HEK293 (cell line): ENCODE measurements at regions not wholly inside any gene's neighbourhood (a gene's known extent, or its start where the extent isn't known, plus 50 kb on each side); places are given as distances from the start of the nearest gene placed in this dataset.
A peak's percentile ranks its signal among the peaks of the same experiment; 100 is the strongest.

ENCODE experiments used
- CTCF ChIA-PET: fragments of 350-600 bp; formaldehyde crosslinking; extraction: SDS; loops from one replicate; lab custom pipeline; 2021; ENCODE audit warnings: antibody characterized with exemption; lab: Yijun Ruan, JAX
- POLR2A ChIA-PET: fragments of 300-600 bp; formaldehyde crosslinking; extraction: SDS; loops from one replicate; lab custom pipeline; 2020; ENCODE audit warnings: antibody characterized with exemption, inconsistent platforms; lab: Yijun Ruan, JAX
- H3K27ac ChIP-seq: fragments of 200-500 bp; sonication (Bioruptor generic); 2 replicates; pipeline ENCODE4 v1.5.1; 2014; ENCODE audit warnings: low read depth, low read length, control low read depth, inconsistent platforms; ENCODE audit errors: extremely low read depth
- H3K36me3 ChIP-seq, 2 experiments: fragments of 200-500 bp in 1 of 2; sonication (Bioruptor generic) in 1 of 2; 1 replicate in 1 of 2; 2 replicates in 1 of 2; pipeline ENCODE4 v1.5.1; 2014 to 2017; ENCODE audit warnings: inconsistent platforms in 2 of 2, low read length in 2 of 2; ENCODE audit not compliant: control insufficient read depth in 2 of 2, insufficient read depth in 1 of 2
- H3K4me1 ChIP-seq: fragments of 200-500 bp; sonication (Bioruptor generic); 2 replicates; pipeline ENCODE4 v1.5.1; 2014; ENCODE audit warnings: mild to moderate bottlenecking, low read length, inconsistent platforms; ENCODE audit not compliant: control insufficient read depth, insufficient read depth
- H3K4me3 ChIP-seq: 2 replicates; pipeline ENCODE4 v1.5.1; 2011; ENCODE audit warnings: low read depth, mild to moderate bottlenecking, control low read depth, low read length, moderate library complexity
- H3K9me3 ChIP-seq: fragments of 200-500 bp; sonication (Bioruptor generic); 2 replicates; pipeline ENCODE4 v1.5.1; 2014; ENCODE audit warnings: low read depth, low read length, inconsistent platforms; ENCODE audit not compliant: control insufficient read depth, insufficient read depth
- GFI1B ChIP-seq: fragments of 450-650 bp; formaldehyde crosslinking; IDR thresholded peaks from 2 replicates; pipeline ENCODE4 v1.5.1; 2016; ENCODE audit warnings: missing biosample characterization, missing genetic modification characterization
- GLIS2 ChIP-seq: fragments of 450-650 bp; formaldehyde crosslinking; IDR thresholded peaks from 2 replicates; pipeline ENCODE4 v1.5.1; 2016; ENCODE audit warnings: missing biosample characterization, missing genetic modification characterization
- INSM2 ChIP-seq: fragments of 450-650 bp; formaldehyde crosslinking; IDR thresholded peaks from 2 replicates; pipeline ENCODE4 v1.5.1; 2016; ENCODE audit warnings: missing biosample characterization, missing genetic modification characterization
- KLF7 ChIP-seq: fragments of 450-650 bp; formaldehyde crosslinking; IDR thresholded peaks from 2 replicates; pipeline ENCODE4 v1.5.1; 2016; ENCODE audit warnings: missing biosample characterization, missing genetic modification characterization, borderline replicate concordance
- PRDM6 ChIP-seq: fragments of 450-650 bp; formaldehyde crosslinking; IDR thresholded peaks from 2 replicates; pipeline ENCODE4 v1.5.1; 2017; ENCODE audit warnings: missing biosample characterization, missing genetic modification characterization
- SCRT2 ChIP-seq: fragments of 450-650 bp; formaldehyde crosslinking; IDR thresholded peaks from 2 replicates; pipeline ENCODE4 v1.5.1; 2016; ENCODE audit warnings: missing biosample characterization, missing genetic modification characterization
- SP7 ChIP-seq: fragments of 450-650 bp; formaldehyde crosslinking; IDR thresholded peaks from 2 replicates; pipeline ENCODE4 v1.5.1; 2016; ENCODE audit warnings: missing biosample characterization, missing genetic modification characterization
- ZNF114 ChIP-seq: fragments of 450-650 bp; formaldehyde crosslinking; IDR thresholded peaks from 2 replicates; pipeline ENCODE4 v1.5.0; 2017; ENCODE audit warnings: missing biosample characterization, missing genetic modification characterization
- ZNF155 ChIP-seq: fragments of 450-650 bp; formaldehyde crosslinking; IDR thresholded peaks from 2 replicates; pipeline ENCODE4 v1.5.1; 2016; ENCODE audit warnings: missing biosample characterization, missing genetic modification characterization
- ZNF175 ChIP-seq: fragments of 450-650 bp; formaldehyde crosslinking; IDR thresholded peaks from 2 replicates; pipeline ENCODE4 v1.5.1; 2016; ENCODE audit warnings: missing biosample characterization, missing genetic modification characterization
- ZNF19 ChIP-seq: fragments of 450-650 bp; formaldehyde crosslinking; IDR thresholded peaks from 2 replicates; pipeline ENCODE4; 2016; ENCODE audit warnings: missing biosample characterization, missing genetic modification characterization, low read depth
- ZNF280C ChIP-seq: fragments of 450-650 bp; formaldehyde crosslinking; IDR thresholded peaks from 2 replicates; pipeline ENCODE4 v1.5.1; 2016; ENCODE audit warnings: missing biosample characterization, missing genetic modification characterization
- ZNF394 ChIP-seq: fragments of 450-650 bp; formaldehyde crosslinking; IDR thresholded peaks from 2 replicates; pipeline ENCODE4 v1.5.1; 2016; ENCODE audit warnings: missing biosample characterization, missing genetic modification characterization, mild to moderate bottlenecking, moderate library complexity, borderline replicate concordance
- ZNF561 ChIP-seq: fragments of 450-650 bp; IDR thresholded peaks from 2 replicates; pipeline ENCODE4 v1.5.1; 2018; ENCODE audit warnings: missing biosample characterization, missing genetic modification characterization, borderline replicate concordance
- ZNF585B ChIP-seq: fragments of 450-650 bp; formaldehyde crosslinking; IDR thresholded peaks from 2 replicates; pipeline ENCODE4 v1.5.1; 2016; ENCODE audit warnings: missing biosample characterization, missing genetic modification characterization
- ZNF600 ChIP-seq: fragments of 450-650 bp; formaldehyde crosslinking; IDR thresholded peaks from 2 replicates; pipeline ENCODE4 v1.5.1; 2016; ENCODE audit warnings: missing biosample characterization, missing genetic modification characterization
- ZNF610 ChIP-seq: fragments of 450-650 bp; formaldehyde crosslinking; IDR thresholded peaks from 2 replicates; pipeline ENCODE4 v1.5.1; 2016; ENCODE audit warnings: missing biosample characterization, missing genetic modification characterization, borderline replicate concordance
- ZNF624 ChIP-seq: fragments of 450-650 bp; formaldehyde crosslinking; IDR thresholded peaks from 2 replicates; pipeline ENCODE4 v1.5.1; 2017; ENCODE audit warnings: missing biosample characterization, missing genetic modification characterization
- ZNF626 ChIP-seq: fragments of 450-650 bp; sonication (Bioruptor Pico); formaldehyde crosslinking; IDR thresholded peaks from 2 replicates; pipeline ENCODE4 v1.5.1; 2018; ENCODE audit warnings: missing biosample characterization, missing genetic modification characterization, inconsistent platforms
- ZNF664 ChIP-seq: fragments of 450-650 bp; formaldehyde crosslinking; IDR thresholded peaks from 2 replicates; pipeline ENCODE4 v1.5.1; 2016; ENCODE audit warnings: missing biosample characterization, missing genetic modification characterization
- ZNF670 ChIP-seq: fragments of 450-650 bp; formaldehyde crosslinking; IDR thresholded peaks from 2 replicates; pipeline ENCODE4 v1.5.1; 2016; ENCODE audit warnings: missing biosample characterization, missing genetic modification characterization, low read depth

GRCh38 chr13:78137404-78138142, 218.9 kb upstream of the EDNRB start (continued):
- TF ChIP-seq INSM2 (tag by site-specific recombination) (no peak), ZNF664 (no peak), ZNF585B (tag by site-specific recombination) (no peak), ZNF670 (tag by site-specific recombination) (no peak), GLIS2 (tag by site-specific recombination) (peak; percentile 62)

GRCh38 chr13:78136966-78137365, 218.3 kb upstream of the EDNRB start:
- Histone ChIP-seq H3K4me1 (no peaks in the 10 kb centered on the region), H3K36me3 (no peaks in the 10 kb centered on the region), H3K27ac (no peak overlapping the region), H3K9me3 (no peaks in the 10 kb centered on the region), H3K4me3 (no peak overlapping the region)
- ChIA-PET CTCF (interaction anchor here (1.2 to 3.1 kb wide), 4 partner anchors 11 to 846 kb away, joined by 4 to 18 read pairs (median 9); no protein-coding TSS in a partner anchor), POLR2A (no interaction called here)
- no peak for TF ChIP-seq ZNF561 (tag by site-specific recombination)
- TF ChIP-seq GFI1B (tag by site-specific recombination), result no peak
- no peak for TF ChIP-seq PRDM6
- no peak for TF ChIP-seq ZNF624 (tag by site-specific recombination)
- no peak for TF ChIP-seq SP7 (tag by site-specific recombination)
- TF ChIP-seq ZNF626, result no peak
- no peak for TF ChIP-seq ZNF155 (tag by site-specific recombination)
- TF ChIP-seq ZNF175, result no peak
- TF ChIP-seq SCRT2, result no peak
- TF ChIP-seq KLF7 (tag by site-specific recombination), result no peak
- TF ChIP-seq ZNF19 (tag by site-specific recombination), result no peak
- no peak for TF ChIP-seq ZNF600 (tag by site-specific recombination)
- no peak for TF ChIP-seq ZNF280C (tag by site-specific recombination)
- TF ChIP-seq ZNF394 (tag by site-specific recombination), result no peak
- TF ChIP-seq ZNF114 (tag by site-specific recombination), result no peak
- TF ChIP-seq ZNF610 (tag by site-specific recombination), result no peak
